GM19035 (cell line): ENCODE measurements at regions not wholly inside any gene's neighbourhood (a gene's known extent, or its start where the extent isn't known, plus 50 kb on each side); places are given as distances from the start of the nearest gene placed in this dataset.
"Not testable (repeated sequence)": the region's sequence is repeated elsewhere in the genome, so short reads cannot be mapped to it uniquely, and the experiment has no call there.

Source experiments
- ATAC-seq: cut with Tn5 transposase; IDR thresholded peaks from one replicate; pipeline ENCODE4 v1.9.1; 2021; ENCODE audit not compliant: unreplicated experiment

DNA sequence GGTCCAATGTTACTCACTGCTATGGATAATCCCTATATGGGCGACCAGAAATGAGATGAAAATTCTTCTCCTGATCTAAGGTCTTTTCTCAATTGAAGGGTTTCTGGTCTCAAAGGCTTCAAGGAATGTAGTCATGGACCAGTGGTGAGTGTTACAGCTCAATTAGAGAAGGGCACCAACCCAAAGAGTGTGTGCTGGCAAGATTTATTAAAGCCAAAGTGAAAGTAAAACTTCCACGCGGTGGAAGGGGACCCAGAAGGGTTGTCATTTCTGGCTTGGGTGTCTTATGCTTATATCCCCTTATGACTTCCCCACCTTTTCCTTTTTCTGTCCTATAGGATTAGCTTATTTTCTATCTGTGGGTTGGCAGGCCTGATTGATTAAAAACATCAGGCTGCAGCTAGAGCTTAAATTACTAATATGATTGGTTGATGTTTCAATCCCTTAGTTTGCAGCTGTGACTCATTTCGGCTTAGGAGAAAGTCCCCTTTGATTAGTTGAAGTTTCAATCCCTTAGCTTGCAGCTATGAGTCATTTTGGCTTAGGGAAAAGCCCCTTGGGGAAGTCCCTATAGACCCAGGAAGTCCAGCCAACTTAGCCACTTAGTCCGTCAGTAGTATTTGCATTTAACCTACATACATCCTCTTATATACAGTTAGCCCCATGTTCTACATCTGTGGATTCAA is 179.5 kb upstream of the NLGN4Y start:
- peak; percentile 52 for ATAC-seq

DNA sequence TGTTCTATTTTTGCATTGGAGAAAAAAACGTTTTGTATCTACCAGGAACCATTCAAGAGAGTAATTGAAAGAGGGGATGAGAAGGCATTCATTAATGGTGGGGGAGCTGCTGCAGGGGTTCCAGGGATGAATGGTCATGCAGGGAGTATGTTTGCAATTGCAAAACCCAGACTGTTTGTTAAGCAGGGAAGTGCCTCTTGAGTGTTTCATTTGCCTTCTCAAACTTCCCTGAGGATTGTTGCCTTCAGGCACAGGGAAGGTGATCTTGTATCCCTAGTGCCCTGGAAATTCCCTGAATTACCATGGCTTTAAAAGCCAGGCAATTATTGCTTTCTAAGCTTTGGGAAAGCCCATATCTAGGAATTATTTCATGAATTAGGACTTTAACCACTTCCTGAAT is 172.7 kb upstream of the NLGN4Y start:
- ATAC-seq = no peak

DNA sequence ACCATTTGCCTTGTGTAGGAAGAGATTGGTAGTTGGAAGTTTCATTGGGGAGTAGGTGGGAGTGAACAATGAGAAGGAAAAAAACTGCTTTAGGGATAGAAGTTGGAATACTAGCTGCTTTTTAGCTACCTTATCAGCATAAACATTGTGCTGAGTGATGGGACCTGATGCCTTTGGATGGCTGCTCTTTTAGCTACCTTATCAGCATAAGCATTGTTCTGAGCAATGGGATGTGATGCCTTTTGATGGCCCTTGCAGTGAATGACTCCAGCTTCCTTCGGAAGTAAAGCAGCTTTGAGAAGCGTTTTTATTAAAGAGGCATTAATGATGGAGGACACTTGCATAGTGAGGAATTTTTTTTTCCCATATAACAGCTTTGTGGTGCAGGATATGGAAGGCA is 168.2 kb upstream of the NLGN4Y start:
- no peak for ATAC-seq

DNA sequence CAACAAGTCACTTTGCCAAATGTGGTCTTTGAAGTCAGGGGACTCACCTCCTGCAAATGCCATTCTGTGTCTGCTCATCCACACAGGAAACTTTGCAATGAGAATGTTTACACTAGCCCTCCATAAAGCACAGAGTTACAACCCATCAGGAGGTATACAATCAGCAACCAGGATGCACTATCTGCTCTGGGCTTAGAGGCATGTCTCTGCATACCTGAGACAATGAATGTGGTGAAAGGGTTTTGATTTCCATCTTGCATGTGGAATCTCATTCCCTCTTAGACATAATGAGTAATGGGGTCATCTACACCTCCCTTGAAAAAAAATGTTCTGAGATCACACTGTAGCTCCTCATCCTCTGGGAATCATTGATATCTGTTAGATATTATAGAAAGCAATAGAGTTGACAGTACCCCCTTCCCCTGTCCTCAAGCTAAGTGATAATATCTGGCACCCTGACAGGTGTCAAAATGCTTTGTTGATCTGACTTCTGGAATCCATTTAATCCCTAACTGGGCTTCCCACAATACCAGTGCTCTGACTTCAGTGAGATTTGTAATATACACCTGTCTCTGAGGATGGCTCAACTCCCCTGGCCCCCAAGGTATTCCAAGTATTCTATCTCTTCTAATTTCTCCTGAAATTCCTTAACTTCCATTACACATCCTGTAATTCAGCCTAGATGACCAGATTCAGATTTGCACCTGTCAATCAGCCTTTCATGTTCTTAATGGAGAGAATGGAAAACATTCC is 163.4 kb upstream of the NLGN4Y start:
- ATAC-seq = no peak

DNA sequence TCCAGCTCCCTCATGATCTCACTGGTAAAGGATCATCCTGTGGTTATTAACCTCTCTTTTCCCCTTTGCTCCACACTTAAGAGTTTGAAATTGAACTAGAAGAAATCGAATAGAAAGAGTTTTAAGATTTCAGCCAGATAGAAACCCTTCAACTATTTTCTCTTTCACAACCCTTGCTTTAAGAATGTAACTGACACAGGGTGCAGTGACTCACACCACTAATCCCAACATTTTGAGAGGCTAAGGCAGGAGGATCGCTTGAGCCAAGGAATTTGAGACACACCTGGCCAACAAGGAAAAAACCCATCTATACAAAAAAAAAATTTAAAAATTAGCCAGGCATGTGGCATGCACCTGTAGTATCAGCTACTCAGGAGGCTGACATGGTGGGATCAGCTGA is 150.7 kb upstream of the NLGN4Y start:
- ATAC-seq = no peak

DNA sequence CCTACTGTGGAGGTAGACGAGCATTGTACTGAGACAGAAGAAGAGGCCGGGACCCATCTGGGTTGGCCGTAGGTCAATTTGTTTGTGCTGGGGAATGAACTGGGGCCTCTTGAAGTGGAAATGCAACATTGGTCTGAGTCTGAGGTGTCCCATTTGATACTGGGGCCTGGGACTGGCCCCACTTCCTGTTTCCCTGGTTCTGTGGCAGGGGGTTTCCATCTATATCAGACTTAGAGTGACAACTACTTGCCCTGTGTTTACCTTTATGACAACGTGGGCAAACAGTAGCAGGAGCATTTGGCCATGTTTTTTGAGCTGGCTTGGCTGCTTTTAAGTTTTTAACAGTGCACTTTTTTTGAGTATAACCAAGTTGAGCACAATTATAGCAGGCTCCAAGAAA is 146.1 kb upstream of the NLGN4Y start:
- no peak for ATAC-seq

DNA sequence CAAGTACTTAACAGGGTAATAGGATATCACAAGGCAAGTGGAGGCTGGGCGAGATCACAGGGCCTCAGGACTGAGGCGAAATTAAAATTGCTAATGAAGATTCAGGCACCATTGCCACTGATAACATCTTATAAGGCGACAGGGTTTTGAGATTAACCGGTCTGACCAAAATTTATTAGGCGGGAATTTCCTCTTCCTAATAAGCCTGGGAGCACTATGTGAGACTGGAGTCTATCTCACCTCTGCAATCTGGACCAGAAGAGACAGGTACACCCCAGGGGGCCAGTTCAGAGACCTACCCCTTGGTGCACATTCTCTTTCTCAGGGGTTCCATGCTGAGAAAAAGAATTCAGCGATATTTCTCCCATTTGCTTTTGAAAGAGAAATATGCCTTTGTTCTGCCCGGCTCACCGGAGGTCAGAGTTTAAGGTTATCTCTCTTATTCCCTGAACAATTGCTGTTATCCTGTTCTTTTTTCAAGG is 113.7 kb upstream of the NLGN4Y start:
- not testable (repeated sequence) for ATAC-seq

DNA sequence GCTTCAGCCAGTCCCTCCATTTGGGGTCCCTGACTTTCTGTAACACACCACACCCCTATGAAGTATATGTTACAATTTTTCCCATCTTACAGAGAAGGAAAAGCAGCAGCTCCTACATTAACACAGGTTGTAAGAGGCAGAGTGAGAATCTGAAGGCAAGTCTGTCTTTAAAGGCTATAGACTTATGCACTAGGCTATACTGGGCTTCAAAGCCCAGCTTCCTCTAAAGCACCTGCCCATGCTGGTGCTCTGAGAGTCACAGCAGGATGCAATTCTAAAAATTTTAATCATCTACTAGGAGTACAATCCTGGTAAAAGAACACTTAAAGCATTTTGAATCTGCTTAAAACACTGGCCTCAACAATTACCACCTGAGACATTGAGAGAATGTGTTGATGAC is 113.0 kb upstream of the NLGN4Y start:
- ATAC-seq = no peak

DNA sequence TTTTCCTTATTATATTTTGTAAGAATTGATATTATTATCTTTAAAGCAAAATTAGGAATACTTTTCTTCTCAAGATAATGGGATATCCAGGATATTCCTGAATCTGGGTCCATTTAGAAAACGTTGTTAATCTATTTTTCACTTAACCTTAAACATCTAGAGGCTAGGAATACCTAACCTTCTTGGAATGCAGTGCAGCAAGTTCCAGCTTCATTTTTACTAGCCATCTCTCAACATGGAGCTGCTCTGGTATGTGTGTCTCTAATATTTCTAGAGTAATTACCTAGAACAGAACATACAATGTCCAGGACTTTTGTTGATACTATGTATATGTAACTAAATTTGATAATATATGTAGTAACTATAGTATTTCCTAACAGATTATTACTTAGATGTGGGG is 87.8 kb upstream of the NLGN4Y start:
- ATAC-seq = no peak

DNA sequence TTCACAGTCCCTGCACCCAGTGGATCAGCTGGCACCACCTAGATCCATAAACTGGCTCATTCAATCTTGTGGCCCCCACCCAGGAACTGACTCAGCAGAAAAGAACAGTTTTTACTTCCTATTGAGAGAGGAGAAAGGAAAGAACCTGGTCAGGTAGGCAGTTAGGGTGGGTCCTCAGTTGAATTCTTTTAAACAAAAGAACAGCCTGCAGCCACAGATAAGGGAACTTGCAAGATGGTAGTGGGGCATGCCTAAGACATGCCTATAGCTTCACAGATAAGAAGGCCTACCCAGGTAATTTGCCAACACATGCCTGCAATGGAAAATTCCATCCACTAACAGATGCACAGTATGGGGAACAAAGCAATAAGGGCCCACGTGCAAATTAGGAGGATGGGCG is 86.7 kb upstream of the NLGN4Y start:
- no peak for ATAC-seq

DNA sequence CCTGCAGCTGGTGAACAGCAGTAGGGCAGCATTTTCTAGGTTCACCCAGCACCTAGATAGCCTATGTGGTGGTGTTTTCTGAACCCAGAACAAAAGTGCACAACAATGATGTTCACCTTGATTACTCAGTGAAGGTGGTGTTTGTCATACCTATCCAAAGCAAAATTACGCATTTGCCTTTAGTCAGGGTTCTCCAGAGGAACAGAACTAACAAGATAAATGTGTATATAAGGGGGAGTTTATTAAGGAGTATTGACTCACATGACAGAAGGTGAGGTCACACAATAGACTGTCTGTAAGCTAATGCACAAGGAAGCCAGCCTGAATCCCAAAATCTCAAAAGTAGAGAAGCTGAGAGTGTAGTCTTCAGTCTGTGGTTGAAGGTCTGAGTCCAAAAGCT is 85.9 kb upstream of the NLGN4Y start:
- ATAC-seq = no peak

DNA sequence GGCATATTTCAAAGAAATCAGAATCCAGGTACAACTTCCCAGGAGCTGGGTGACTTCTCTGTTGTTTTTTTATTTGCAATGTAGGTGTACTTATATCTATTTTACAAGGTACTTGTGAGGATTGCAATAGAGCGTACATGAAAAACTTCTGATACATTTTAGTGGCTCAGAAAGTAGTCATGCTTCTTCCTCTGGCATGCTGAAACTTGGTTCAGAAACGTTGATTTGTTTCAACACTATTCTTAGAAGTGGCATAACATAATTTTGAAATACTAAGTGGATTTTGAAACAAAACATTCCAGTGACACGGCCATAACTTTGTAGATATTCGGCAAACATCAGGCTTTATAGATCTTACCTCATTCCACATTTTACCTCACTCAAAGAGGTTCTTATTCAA is 79.8 kb upstream of the NLGN4Y start:
- no peak for ATAC-seq

DNA sequence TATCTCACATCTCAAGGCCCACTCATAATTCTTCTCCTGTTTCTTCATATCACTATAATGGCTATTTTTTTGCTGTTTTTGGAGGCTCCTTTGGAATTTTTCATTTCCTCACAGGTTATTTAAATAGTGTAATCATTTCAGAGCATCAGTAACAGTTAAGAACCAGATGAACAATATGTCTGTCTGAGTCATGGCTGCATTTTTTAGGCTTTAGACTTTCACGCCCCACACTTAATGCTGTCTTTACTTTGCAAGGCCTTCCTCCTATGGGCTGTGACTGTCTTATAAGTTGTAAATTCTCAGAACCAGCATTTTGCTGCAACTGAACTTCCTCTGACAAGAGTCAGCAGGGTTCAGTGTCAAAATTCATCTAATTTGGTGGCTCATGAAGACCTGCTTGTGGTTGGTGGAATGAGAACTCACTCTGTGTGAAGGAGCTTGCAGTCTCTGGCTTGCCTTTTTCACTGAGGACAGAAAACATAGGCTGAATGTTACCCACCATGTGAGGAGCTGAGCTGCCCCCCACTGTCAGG is 56.1 kb upstream of the NLGN4Y start:
- ATAC-seq = no peak

DNA sequence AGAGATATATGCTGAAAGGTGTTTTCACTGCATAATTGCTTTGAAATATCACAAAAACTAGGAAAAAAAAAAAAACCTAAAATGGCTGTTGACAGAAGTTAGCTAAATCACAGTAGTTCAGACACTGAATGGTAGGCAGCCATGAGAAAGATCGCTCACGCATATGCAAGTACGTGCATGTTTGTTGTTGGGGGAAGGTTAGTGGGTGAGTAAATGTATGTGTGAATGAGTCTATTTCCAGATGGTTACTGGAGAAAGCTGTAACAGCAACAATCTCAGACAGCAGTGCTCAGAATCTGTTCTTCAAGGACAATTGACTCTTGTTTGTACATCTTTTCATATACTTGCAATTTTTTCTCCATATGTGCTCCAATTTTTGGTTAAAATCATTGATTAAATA is 51.9 kb upstream of the NLGN4Y start:
- ATAC-seq = no peak

DNA sequence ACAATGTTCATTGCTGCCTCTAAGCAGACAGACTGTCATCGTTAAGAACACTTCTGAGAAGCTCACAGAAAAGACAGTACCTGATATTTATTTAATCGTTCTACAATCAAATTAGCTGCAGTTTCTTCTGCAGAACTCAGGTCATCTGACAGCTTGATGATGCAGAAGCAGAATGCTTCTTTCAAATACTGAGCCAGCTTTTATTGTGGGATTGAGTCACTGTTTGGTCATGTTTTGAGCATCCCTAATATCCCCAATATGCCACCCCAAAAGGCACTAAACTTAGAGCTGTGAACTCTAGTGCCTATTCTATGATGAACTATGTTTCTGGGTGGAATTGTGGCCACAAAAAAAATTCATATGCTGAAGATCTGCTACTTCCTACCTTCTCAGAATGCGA is 51.0 kb upstream of the NLGN4Y start:
- no peak for ATAC-seq
